ENCODE measurements at regions not wholly inside any gene's neighbourhood (a gene's known extent, or its start where the extent isn't known, plus 50 kb on each side); places are given as distances from the start of the nearest gene placed in this dataset.

GRCh38 chr13:112320303-112320702, 55.9 kb upstream of the SPACA7 start:
- no peak for TF ChIP-seq CTCF (IDR thresholded peaks at IDR 0.05)
- no peak for TF ChIP-seq POLR2A (IDR thresholded peaks at IDR 0.05)

Data from testis (tissue), 2 donors.